H1 (cell line): ENCODE measurements at regions not wholly inside any gene's neighbourhood (a gene's known extent, or its start where the extent isn't known, plus 50 kb on each side); places are given as distances from the start of the nearest gene placed in this dataset.

Source experiments
- CTCF ChIA-PET: fragments of 300-600 bp; sonication (Branson Sonifier 250); formaldehyde crosslinking; loops from one replicate; lab custom pipeline; 2021; ENCODE audit not compliant: partially characterized antibody; lab: Charles Lee
- POLR2A ChIA-PET: fragments of 300-600 bp; sonication (Branson Sonifier 250); formaldehyde crosslinking; loops from one replicate; lab custom pipeline; 2021; ENCODE audit warnings: inconsistent platforms; ENCODE audit not compliant: partially characterized antibody; lab: Charles Lee
- DNase-seq, 2 experiments: peaks; one replicate each; pipeline versions ENCODE4 v3.0.0 to v3.0.0-alpha.2; 2010 to 2022; ENCODE audit warnings: low spot score in 2 of 2, low read depth in 1 of 2, mixed read lengths in 1 of 2
- FAIRE-seq: peaks from 2 replicates; lab custom pipeline; 2011; peaks lifted over from hg19 to GRCh38; lab: Jason Lieb, UNC
- H2AFZ ChIP-seq: 2 replicates; pipeline ENCODE4 v1.8.1; 2012; ENCODE audit warnings: low read length, inconsistent platforms
- H2AK5ac ChIP-seq: 2 replicates; pipeline ENCODE4 v1.6.1; 2013; ENCODE audit warnings: low read depth, low read length
- H2BK120ac ChIP-seq: replicated peaks from 2 replicates; pipeline ENCODE3; 2013; ENCODE audit warnings: low read depth, low read length, inconsistent platforms
- H2BK12ac ChIP-seq: 2 replicates; pipeline ENCODE4 v1.6.1; 2013; ENCODE audit warnings: low read depth, low read length
- H2BK15ac ChIP-seq: 2 replicates; pipeline ENCODE4 v1.6.1; 2013; ENCODE audit warnings: low read length
- H2BK20ac ChIP-seq: 2 replicates; pipeline ENCODE4 v1.6.1; 2013; ENCODE audit warnings: low read length
- H2BK5ac ChIP-seq: 2 replicates; pipeline ENCODE4 v1.6.1; 2013; ENCODE audit warnings: low read depth, low read length
- H3K14ac ChIP-seq: 2 replicates; pipeline ENCODE4 v1.6.1; 2013; ENCODE audit warnings: inconsistent platforms; ENCODE audit not compliant: insufficient read length
- H3K18ac ChIP-seq: 2 replicates; pipeline ENCODE4 v1.6.1; 2013; ENCODE audit warnings: low read length; ENCODE audit errors: extremely low read depth
- H3K23ac ChIP-seq: 2 replicates; pipeline ENCODE4 v1.6.1; 2013; ENCODE audit warnings: inconsistent platforms; ENCODE audit not compliant: insufficient read length
- H3K23me2 ChIP-seq: 2 replicates; pipeline ENCODE4 v1.6.1; 2013; ENCODE audit warnings: low read depth, low read length
- H3K27ac ChIP-seq: 2 replicates; pipeline ENCODE4 v1.6.1; 2011; ENCODE audit warnings: low read depth, low read length, inconsistent platforms
- H3K27me3 ChIP-seq, 4 experiments: replicated peaks in 1 of 4; 1 replicate in 1 of 4; 2 replicates in 3 of 4; pipeline versions ENCODE4 v1.6.1 to v1.8.1; 2011 to 2013; ENCODE audit warnings: low read length in 3 of 4, mild to moderate bottlenecking in 3 of 4, inconsistent platforms in 2 of 4, mixed read lengths in 2 of 4, moderate library complexity in 1 of 4; ENCODE audit not compliant: control insufficient read depth in 3 of 4, insufficient read depth in 3 of 4; ENCODE audit errors: extremely low read depth in 1 of 4
- H3K36me3 ChIP-seq, 4 experiments: 2 replicates each; pipeline versions ENCODE4 v1.6.1 to v1.8.1; 2011 to 2013; ENCODE audit warnings: mild to moderate bottlenecking in 4 of 4, low read length in 3 of 4, moderate library complexity in 2 of 4, control low read depth in 1 of 4, inconsistent platforms in 1 of 4; ENCODE audit not compliant: insufficient read depth in 4 of 4, control insufficient read depth in 2 of 4
- H3K4ac ChIP-seq: replicated peaks from 2 replicates; pipeline ENCODE3; 2013; ENCODE audit warnings: low read length, low read depth, mixed read lengths, inconsistent platforms; ENCODE audit not compliant: insufficient read length
- H3K4me1 ChIP-seq, 4 experiments: replicated peaks in 1 of 4; 1 replicate in 1 of 4; 2 replicates in 3 of 4; pipeline versions ENCODE4 v1.6.1 to v1.8.1; 2011 to 2013; ENCODE audit warnings: low read length in 3 of 4, inconsistent platforms in 2 of 4, mixed read lengths in 1 of 4; ENCODE audit not compliant: insufficient read depth in 4 of 4, control insufficient read depth in 3 of 4
- H3K4me2 ChIP-seq, 2 experiments: 2 replicates each; pipeline versions ENCODE4 v1.6.1 to v1.8.1; 2011 to 2013; ENCODE audit warnings: low read depth in 2 of 2, low read length in 2 of 2, control low read depth in 1 of 2, inconsistent platforms in 1 of 2, mild to moderate bottlenecking in 1 of 2; ENCODE audit not compliant: insufficient read depth in 1 of 2
- H3K4me3 ChIP-seq, 4 experiments: fragments of 200-600, 300-600 bp in 1 of 4; sonication (generic), shearing (Covaris generic), sonication (Bioruptor Twin) in 1 of 4; 2 replicates each; pipeline versions ENCODE4 v1.5.1 to v1.8.1; 2011 to 2016; ENCODE audit warnings: low read length in 4 of 4, low read depth in 3 of 4, control low read depth in 2 of 4, inconsistent platforms in 2 of 4, mild to moderate bottlenecking in 2 of 4, mixed read lengths in 1 of 4, moderate library complexity in 1 of 4; ENCODE audit not compliant: insufficient read depth in 2 of 4; ENCODE audit errors: extremely low read depth in 1 of 4
- H3K56ac ChIP-seq: replicated peaks from 2 replicates; pipeline ENCODE3; 2013; ENCODE audit warnings: low read depth, mild to moderate bottlenecking, mixed read lengths, low read length, inconsistent platforms; ENCODE audit not compliant: insufficient read length
- H3K79me1 ChIP-seq: 2 replicates; pipeline ENCODE4 v1.6.1; 2013; ENCODE audit warnings: low read depth, low read length, control low read depth
- H3K79me2 ChIP-seq, 2 experiments: 2 replicates each; pipeline versions ENCODE4 v1.6.1 to v1.8.1; 2012 to 2013; ENCODE audit warnings: low read length in 2 of 2, mild to moderate bottlenecking in 2 of 2, inconsistent platforms in 1 of 2; ENCODE audit not compliant: insufficient read depth in 2 of 2, control insufficient read depth in 1 of 2
- H3K9ac ChIP-seq, 4 experiments: replicated peaks in 1 of 4; 1 replicate in 1 of 4; 2 replicates in 3 of 4; pipeline versions ENCODE4 v1.6.1 to v1.8.1; 2011 to 2013; ENCODE audit warnings: low read depth in 3 of 4, low read length in 3 of 4, control low read depth in 2 of 4, mild to moderate bottlenecking in 2 of 4, moderate library complexity in 2 of 4, inconsistent platforms in 1 of 4; ENCODE audit errors: extremely low read depth in 1 of 4
- H3K9me3 ChIP-seq, 2 experiments: 2 replicates each; pipeline versions ENCODE4 v1.6.1 to v1.8.1; 2012 to 2013; ENCODE audit warnings: mild to moderate bottlenecking in 2 of 2, moderate library complexity in 2 of 2, control low read depth in 1 of 2, inconsistent platforms in 1 of 2, low read depth in 1 of 2, low read length in 1 of 2, mixed read lengths in 1 of 2; ENCODE audit not compliant: insufficient read depth in 2 of 2
- H4K20me1 ChIP-seq, 2 experiments: replicated peaks in 1 of 2; 2 replicates each; pipeline versions ENCODE3 to v1.8.1; 2011 to 2013; ENCODE audit warnings: inconsistent platforms in 2 of 2, low read length in 2 of 2, mild to moderate bottlenecking in 1 of 2; ENCODE audit not compliant: insufficient read depth in 2 of 2, control insufficient read depth in 1 of 2
- H4K5ac ChIP-seq: 2 replicates; pipeline ENCODE4 v1.6.1; 2013; ENCODE audit warnings: low read length, low read depth, mixed read lengths, inconsistent platforms; ENCODE audit not compliant: insufficient read length
- H4K8ac ChIP-seq: 2 replicates; pipeline ENCODE4 v1.8.0; 2013; ENCODE audit warnings: mild to moderate bottlenecking, moderate library complexity, low read length, inconsistent platforms; ENCODE audit not compliant: insufficient read depth; ENCODE audit errors: extremely low read depth
- H4K91ac ChIP-seq: replicated peaks from 2 replicates; pipeline ENCODE3; 2013; ENCODE audit warnings: low read length, mixed read lengths, inconsistent platforms; ENCODE audit not compliant: insufficient read length
- CEBPB ChIP-seq: IDR thresholded peaks from 2 replicates; pipeline ENCODE4 v1.6.1; 2012; ENCODE audit warnings: low read depth, low read length
- KDM1A ChIP-seq: fragments of 200-600, 300-600 bp; sonication (generic); IDR thresholded peaks from 2 replicates; pipeline ENCODE4 v1.7.1; 2016; ENCODE audit warnings: mild to moderate bottlenecking, low read length, borderline replicate concordance
- WGBS, 2 experiments: shearing (Covaris generic) in 1 of 2; methylation state at CpG; one replicate each; pipeline versions ENCODE4 v1.1.6 to v1.1.7; 2013 to 2015; ENCODE audit warnings: low lambda C conversion rate in 2 of 2, mixed read lengths in 2 of 2, inconsistent platforms in 1 of 2, low coverage in 1 of 2, missing lambda C conversion rate in 1 of 2; ENCODE audit not compliant: insufficient replicate concordance in 2 of 2, insufficient coverage in 1 of 2, insufficient read length in 1 of 2; ENCODE audit errors: extremely low coverage in 1 of 2, missing lambda C conversion rate in 1 of 2; 5-methylcytosine and 5-hydroxymethylcytosine counted together

DNA sequence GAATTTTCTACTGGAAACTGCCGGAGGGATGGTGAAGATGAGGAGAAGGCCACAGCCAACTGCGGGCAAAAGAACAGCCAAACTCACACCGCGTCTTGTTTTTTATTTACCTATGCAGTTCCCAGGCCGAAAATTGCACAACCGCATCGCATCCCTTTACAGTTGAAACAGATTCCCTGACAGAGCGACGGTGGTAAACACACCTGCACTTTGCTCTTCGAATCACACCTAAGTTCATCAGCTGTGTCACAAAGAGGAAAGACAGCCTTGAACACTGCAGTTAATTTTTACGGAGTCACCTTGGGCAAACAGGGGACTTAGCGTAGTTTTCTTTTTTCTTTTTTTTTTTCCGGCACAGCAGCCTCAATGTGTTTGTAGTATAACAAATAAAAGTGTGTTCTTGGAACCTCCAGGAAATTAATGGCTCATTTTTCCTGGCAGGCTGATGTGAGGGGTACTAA, 272.0 kb upstream of the DIO3 start:
- Histone ChIP-seq H2BK120ac (no peak overlapping the region), H2BK12ac (no peak overlapping the region), H2AFZ (no peak overlapping the region), H3K23ac (no peak overlapping the region), H3K18ac (no peak overlapping the region), H4K20me1 (no peaks in the 10 kb centered on the region), H3K36me3 (no peaks in the 10 kb centered on the region), H4K91ac (no peak overlapping the region), H4K5ac (no peak overlapping the region), H2AK5ac (0 out of 2 replicates have a peak overlapping the region, but pooled peaks have one; percentile 65), H3K56ac (no peak overlapping the region), H3K27me3 (no peaks in the 10 kb centered on the region), H2BK15ac (no peak overlapping the region), H3K4ac (no peak overlapping the region), H3K23me2 (no peaks in the 10 kb centered on the region), H3K27ac (no peak overlapping the region), H3K79me2 (no peaks in the 10 kb centered on the region), H2BK5ac (no peak overlapping the region), H3K14ac (no peak overlapping the region), H3K9me3 (no peaks in the 10 kb centered on the region), H3K79me1 (no peaks in the 10 kb centered on the region; the same call in 1 of the 2 replicates), H3K9ac (no peak overlapping the region), H2BK20ac (no peak overlapping the region), H3K4me1 (peaks cover 0 to 9% (median 2%) of the 10 kb centered on the region in 4 experiments; a peak in 4 of 7 replicates), H3K4me3 (no peak overlapping the region), H3K4me2 (no peak overlapping the region), H4K8ac (peak overlapping the region; percentile 26; the same call in 1 of the 2 replicates)
- ChIA-PET POLR2A (no interaction called here), CTCF (interaction anchor here (0.6 to 1.4 kb wide), 4 partner anchors 23 to 106 kb away, joined by 3 read pairs; no protein-coding TSS in a partner anchor)
- TF ChIP-seq KDM1A (no peak), CEBPB (0 out of 2 replicates have a peak, but pooled peaks have one; percentile 14)
- 95% methylated on average over 12 of the region's 13 CpGs; no CpG with 5 or more reads in 1 of the 2 experiments for WGBS, 2 experiments
- FAIRE-seq (no peak), DNase-seq (no peak)
